ENCODE measurements at regions not wholly inside any gene's neighbourhood (a gene's known extent, or its start where the extent isn't known, plus 50 kb on each side); places are given as distances from the start of the nearest gene placed in this dataset.
A peak's percentile ranks its signal among the peaks of the same experiment; 100 is the strongest.

- DNase-seq, result no peak
These were observed 192.2 kb upstream of the HS3ST1 start for GRCh38 chr4:11620861-11621260.

DNA sequence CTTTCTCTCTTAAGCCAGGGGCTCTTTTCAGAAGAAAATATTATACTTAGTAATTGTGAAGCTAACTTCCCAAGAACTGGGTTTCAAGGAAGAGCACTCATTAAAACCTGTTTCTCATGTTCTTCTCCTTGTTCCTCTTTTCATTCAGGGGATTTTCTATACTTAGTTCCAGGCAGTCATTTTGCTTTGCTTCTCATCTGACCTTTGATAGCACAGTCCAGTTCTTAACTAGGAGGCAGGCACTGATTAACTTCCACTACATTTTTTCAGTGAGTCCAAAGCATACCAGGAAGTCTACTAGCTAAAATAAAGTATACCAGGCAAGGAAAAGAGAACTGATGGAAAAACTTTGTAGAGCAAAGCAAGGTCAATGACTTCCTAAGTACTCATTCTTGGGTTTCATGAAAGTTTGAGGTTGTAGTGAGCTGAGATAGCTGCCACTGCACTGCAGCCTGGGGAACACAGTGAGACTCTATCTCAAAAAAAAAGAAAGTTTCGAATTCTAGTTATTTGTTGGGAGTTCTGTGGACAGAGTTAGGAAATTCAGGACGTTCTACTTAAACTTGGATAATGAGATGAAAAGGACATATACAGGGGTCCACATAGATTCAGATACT is 190.1 kb upstream of the HS3ST1 start:
- no peak for DNase-seq

DNA sequence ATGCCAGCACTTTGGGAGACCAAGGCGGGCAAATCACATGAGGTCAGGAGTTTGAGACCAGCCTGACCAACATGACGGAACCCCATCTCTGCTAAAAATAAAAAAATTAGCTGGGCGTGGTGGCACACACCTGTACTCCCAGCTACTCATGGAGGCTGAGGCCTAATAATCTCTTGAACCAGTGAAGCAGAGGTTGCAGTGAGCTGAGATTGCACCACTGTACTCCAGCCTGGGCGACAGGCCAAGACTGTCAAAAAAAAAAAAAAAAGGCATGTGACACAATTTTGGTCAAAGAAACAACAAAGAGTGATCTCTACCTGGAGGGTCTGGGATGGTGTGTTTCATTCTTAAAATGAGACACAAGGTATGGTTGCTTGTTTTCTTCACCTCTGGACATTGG is 188.2 kb upstream of the HS3ST1 start:
- DNase-seq, result no peak

- DNase-seq, result no peak
These were observed 186.9 kb upstream of the HS3ST1 start for GRCh38 chr4:11615601-11616000.

DNA sequence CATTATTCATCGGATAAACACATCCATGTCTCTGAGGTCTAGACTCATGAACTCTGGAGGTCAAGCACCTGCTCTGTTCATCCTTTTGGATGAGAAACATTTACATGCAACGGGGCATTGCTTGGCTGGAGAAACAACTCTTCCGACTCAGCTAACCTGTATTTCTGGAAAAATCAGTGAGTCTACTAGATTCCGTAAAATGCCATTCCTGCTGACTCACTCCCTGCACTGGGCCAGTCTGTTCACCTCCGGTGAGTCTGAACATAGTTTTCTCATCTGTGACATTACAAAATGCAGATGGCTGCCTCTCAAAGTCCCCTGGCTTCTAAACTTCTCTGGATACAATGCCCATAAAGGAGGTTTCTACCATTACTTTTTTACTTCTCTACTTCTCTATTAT is 185.7 kb upstream of the HS3ST1 start:
- peak; percentile 50 for DNase-seq

DNA sequence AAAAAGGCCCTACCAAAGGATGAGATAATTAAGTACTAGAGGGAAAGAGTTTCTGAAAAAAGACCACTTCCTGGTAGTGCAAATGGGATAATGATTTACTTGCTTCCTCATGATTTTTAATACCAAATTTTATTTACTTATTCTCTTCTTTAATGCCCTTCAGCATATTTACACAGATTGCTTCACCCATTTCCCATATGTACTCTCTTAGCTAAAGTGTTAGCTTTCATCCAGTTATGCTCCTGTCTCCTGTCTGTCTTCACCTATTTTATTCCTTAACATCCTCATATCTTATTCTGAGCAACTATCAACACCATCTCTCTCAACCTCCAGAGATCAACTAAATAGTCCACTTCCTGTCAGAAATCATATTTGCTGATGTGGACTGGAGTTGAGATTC is 183.2 kb upstream of the HS3ST1 start:
- DNase-seq, result no peak

- no peak for DNase-seq
These were observed 181.1 kb upstream of the HS3ST1 start for GRCh38 chr4:11609751-11610150.

- DNase-seq, result no peak
These were observed 180.3 kb upstream of the HS3ST1 start for GRCh38 chr4:11608992-11609391.

DNA sequence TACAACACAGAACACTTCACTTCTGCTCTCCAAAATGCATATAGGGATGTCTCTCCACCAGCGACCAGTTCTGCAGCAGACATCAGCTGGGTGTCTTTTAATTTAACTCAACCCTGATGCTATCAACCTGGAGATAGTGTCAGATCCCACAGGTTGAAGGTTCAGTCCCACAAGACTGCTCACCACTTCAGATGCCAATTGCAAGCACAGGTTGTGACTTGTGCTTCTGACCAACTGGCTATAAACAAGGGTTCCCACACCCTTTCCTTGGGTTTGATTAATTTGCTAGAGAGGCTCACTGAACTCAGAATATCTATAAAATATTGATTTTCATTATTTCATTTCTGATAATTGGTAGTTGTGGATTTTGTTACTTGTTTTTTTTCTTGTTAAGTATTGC is 177.4 kb upstream of the HS3ST1 start:
- DNase-seq, result no peak

DNA sequence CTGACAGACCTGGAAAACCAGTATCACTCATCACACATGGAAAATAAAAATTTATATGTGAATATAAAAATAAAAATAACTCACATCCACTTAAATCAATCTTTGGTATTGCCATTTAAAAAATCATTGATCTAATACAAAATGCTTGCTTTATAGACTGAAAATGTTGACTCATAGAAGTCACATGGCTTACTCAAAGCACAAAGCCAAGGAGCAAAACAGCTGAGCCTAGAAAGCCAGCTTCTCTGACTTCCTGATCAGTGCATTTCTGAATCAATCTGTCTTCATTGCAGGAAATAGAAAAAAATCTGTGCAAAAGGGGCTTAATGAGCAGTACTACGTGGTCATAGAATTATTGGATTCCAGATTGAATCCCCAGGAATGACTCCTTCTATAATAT is 176.9 kb upstream of the HS3ST1 start:
- DNase-seq, result peak; percentile 79

GRCh38 chr4:11604821-11605220 is 176.1 kb upstream of the HS3ST1 start:
- DNase-seq, result no peak

- no peak for DNase-seq
These were observed 175.0 kb upstream of the HS3ST1 start for GRCh38 chr4:11603591-11604194.

GRCh38 chr4:11602606-11603340 is 174.1 kb upstream of the HS3ST1 start:
- DNase-seq, result no peak

DNA sequence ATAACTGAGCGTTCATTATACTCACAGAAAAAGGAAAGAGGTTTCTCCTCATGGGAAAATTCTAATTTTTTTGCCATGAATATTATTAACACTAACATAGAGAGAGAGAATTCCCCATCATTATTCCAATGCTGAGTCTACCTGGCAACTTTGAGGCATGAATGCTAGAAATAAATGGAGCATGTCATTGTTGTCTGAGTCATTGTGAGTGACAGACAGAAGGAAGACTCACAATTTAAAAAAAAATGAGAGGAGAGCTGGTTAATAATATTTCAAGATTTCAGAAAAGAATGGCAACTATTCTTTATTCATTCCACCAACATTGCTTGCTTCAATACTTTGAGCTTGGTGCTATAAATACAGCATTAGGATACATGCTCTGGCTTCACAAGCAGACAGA is 170.4 kb upstream of the HS3ST1 start:
- no peak for DNase-seq

- no peak for DNase-seq
These were observed 169.9 kb upstream of the HS3ST1 start for GRCh38 chr4:11598591-11598990.

DNA sequence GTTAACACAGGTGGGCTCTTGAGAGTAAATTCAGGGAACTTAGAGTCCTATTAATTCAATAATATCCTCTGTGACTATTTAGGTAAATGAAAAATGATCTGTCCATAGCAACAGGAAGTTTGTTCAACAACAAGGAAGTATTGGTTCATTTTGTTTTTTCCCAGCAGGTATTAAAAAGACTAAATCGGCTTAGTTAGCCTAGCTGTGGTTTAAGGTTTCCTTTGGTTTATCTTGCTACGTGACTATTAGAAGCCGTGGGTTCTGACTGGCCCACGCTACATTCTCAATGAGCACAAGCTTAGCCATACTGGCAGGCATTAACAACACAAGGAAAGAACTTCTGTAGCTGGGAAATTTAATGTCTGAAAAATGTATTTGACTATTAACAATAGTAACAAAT is 168.8 kb upstream of the HS3ST1 start:
- DNase-seq, result no peak

- no peak for DNase-seq
These were observed 168.3 kb upstream of the HS3ST1 start for GRCh38 chr4:11596989-11597388.

GRCh38 chr4:11593576-11594116 is 165.0 kb upstream of the HS3ST1 start:
- no peak for DNase-seq

- no peak for DNase-seq
These were observed 163.6 kb upstream of the HS3ST1 start for GRCh38 chr4:11592276-11592675.

- DNase-seq, result no peak
These were observed 161.4 kb upstream of the HS3ST1 start for GRCh38 chr4:11590132-11590531.

DNA sequence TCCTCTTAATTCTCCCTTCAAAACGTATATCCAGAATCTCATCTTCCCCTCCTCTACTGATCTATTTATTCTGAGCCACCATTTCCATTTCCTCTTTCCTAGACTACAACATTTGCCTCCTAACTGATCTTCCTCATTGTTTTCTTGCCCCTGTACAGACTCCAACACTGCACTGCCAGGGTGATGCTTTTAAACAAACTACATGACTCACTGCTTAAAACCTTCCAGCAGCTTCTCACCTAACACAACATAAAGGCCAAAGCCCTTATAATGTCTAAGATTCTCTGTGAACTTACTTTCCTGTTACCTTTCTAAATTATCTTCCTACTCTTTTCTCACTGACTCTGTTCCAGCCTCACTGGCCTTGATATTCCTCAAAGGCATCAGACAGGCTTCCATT is 161.0 kb upstream of the HS3ST1 start:
- DNase-seq, result peak; percentile 59

- DNase-seq, result no peak
These were observed 159.1 kb upstream of the HS3ST1 start for GRCh38 chr4:11587797-11588196.

GRCh38 chr4:11585506-11585905 is 156.8 kb upstream of the HS3ST1 start:
- no peak for DNase-seq

- no peak for DNase-seq
These were observed 139.8 kb upstream of the HS3ST1 start for GRCh38 chr4:11568511-11568910.
